ENCODE measurements at regions not wholly inside any gene's neighbourhood (a gene's known extent, or its start where the extent isn't known, plus 50 kb on each side); places are given as distances from the start of the nearest gene placed in this dataset.

GRCh38 chr3:18018491-18019160 is 276.2 kb upstream of the TBC1D5 start:
- H3K36me3 ChIP-seq (ENCODE audit: insufficient read depth, low read length), result no peaks in the 10 kb centered on the region
- H3K9me3 ChIP-seq (ENCODE audit: control insufficient read depth in 1 of 2, insufficient read depth in 1 of 2, low read length in 2 of 2), result peaks cover 0 to 3% of the 10 kb centered on the region in 2 experiments
- no peak for TF ChIP-seq CTCF (IDR thresholded peaks at IDR 0.05)
- H3K27ac ChIP-seq (ENCODE audit: low read depth in 1 of 2, low read length in 2 of 2), result no peak overlapping the region
- POLR2A ChIA-PET, result no interaction called here
- Mint-ChIP-seq H3K4me1 (ENCODE audit: low read depth) (peaks cover 11% of the 10 kb centered on the region), H3K4me3 (no peak overlapping the region), H3K27me3 (peaks cover 21% of the 10 kb centered on the region), H3K36me3 (ENCODE audit: low read depth) (no peaks in the 10 kb centered on the region), H3K9me3 (no peaks in the 10 kb centered on the region), H3K27ac (no peak overlapping the region)
- H3K27me3 ChIP-seq (ENCODE audit: control insufficient read depth in 1 of 2, insufficient read depth in 2 of 2, low read length in 2 of 2), result peaks cover 5 to 6% of the 10 kb centered on the region in 2 experiments
- ATAC-seq (ENCODE audit: poor library complexity) (no peak), DNase-seq (no peak)
- no peak overlapping the region for H3K4me3 ChIP-seq (ENCODE audit: low read length)
- CTCF ChIA-PET, result no interaction called here
- H3K4me1 ChIP-seq (ENCODE audit: insufficient read depth, low read length), result no peaks in the 10 kb centered on the region
- intact Hi-C loops (cut with DNase I, micrococcal nuclease), result no loop called here

- H3K36me3 ChIP-seq (ENCODE audit: insufficient read depth, low read length), result no peaks in the 10 kb centered on the region
- peaks cover 0 to 5% of the 10 kb centered on the region in 2 experiments for H3K27me3 ChIP-seq (ENCODE audit: control insufficient read depth in 1 of 2, insufficient read depth in 2 of 2, low read length in 2 of 2)
- POLR2A ChIA-PET, result no interaction called here
- H3K27ac Mint-ChIP-seq, result no peak overlapping the region
- TF ChIP-seq CTCF (IDR thresholded peaks at IDR 0.05), result no peak
- DNase-seq (no peak), ATAC-seq (ENCODE audit: poor library complexity) (no peak)
- no peaks in the 10 kb centered on the region for H3K9me3 Mint-ChIP-seq
- peaks cover 0 to 2% of the 10 kb centered on the region in 2 experiments for H3K9me3 ChIP-seq (ENCODE audit: control insufficient read depth in 1 of 2, insufficient read depth in 1 of 2, low read length in 2 of 2)
- H3K4me3 Mint-ChIP-seq, result no peak overlapping the region
- no peak overlapping the region for H3K4me3 ChIP-seq (ENCODE audit: low read length)
- no peak overlapping the region for H3K27ac ChIP-seq (ENCODE audit: low read depth in 1 of 2, low read length in 2 of 2)
- peaks cover 11% of the 10 kb centered on the region for H3K4me1 Mint-ChIP-seq (ENCODE audit: low read depth)
- H3K27me3 Mint-ChIP-seq, result peaks cover 8% of the 10 kb centered on the region
- intact Hi-C loops (cut with DNase I, micrococcal nuclease), result no loop called here
- CTCF ChIA-PET, result interaction anchor here (1.5 kb wide), 1 partner anchor 10 kb away, joined by 5 read pairs; no protein-coding TSS in a partner anchor
- no peaks in the 10 kb centered on the region for H3K36me3 Mint-ChIP-seq (ENCODE audit: low read depth)
- H3K4me1 ChIP-seq (ENCODE audit: insufficient read depth, low read length), result no peaks in the 10 kb centered on the region
Observed at GRCh38 chr3:18016366-18016765, 273.9 kb upstream of the TBC1D5 start.

GRCh38 chr3:18012933-18013332 is 270.5 kb upstream of the TBC1D5 start:
- Mint-ChIP-seq H3K4me1 (ENCODE audit: low read depth) (no peaks in the 10 kb centered on the region), H3K4me3 (no peak overlapping the region), H3K36me3 (ENCODE audit: low read depth) (no peaks in the 10 kb centered on the region), H3K27ac (no peak overlapping the region), H3K9me3 (no peaks in the 10 kb centered on the region), H3K27me3 (peaks cover 4% of the 10 kb centered on the region)
- H3K27ac ChIP-seq (ENCODE audit: low read depth in 1 of 2, low read length in 2 of 2), result no peak overlapping the region
- peaks cover 0 to 2% of the 10 kb centered on the region in 2 experiments for H3K27me3 ChIP-seq (ENCODE audit: control insufficient read depth in 1 of 2, insufficient read depth in 2 of 2, low read length in 2 of 2)
- CTCF ChIA-PET, result no interaction called here
- H3K9me3 ChIP-seq (ENCODE audit: control insufficient read depth in 1 of 2, insufficient read depth in 1 of 2, low read length in 2 of 2), result peaks cover 0 to 3% of the 10 kb centered on the region in 2 experiments
- POLR2A ChIA-PET, result no interaction called here
- DNase-seq (no peak), ATAC-seq (ENCODE audit: poor library complexity) (no peak)
- no peaks in the 10 kb centered on the region for H3K4me1 ChIP-seq (ENCODE audit: insufficient read depth, low read length)
- intact Hi-C loops (cut with DNase I, micrococcal nuclease), result no loop called here
- no peaks in the 10 kb centered on the region for H3K36me3 ChIP-seq (ENCODE audit: insufficient read depth, low read length)
- no peak for TF ChIP-seq CTCF (IDR thresholded peaks at IDR 0.05)
- no peak overlapping the region for H3K4me3 ChIP-seq (ENCODE audit: low read length)
